ENCODE measurements at regions not wholly inside any gene's neighbourhood (a gene's known extent, or its start where the extent isn't known, plus 50 kb on each side); places are given as distances from the start of the nearest gene placed in this dataset.

DNA sequence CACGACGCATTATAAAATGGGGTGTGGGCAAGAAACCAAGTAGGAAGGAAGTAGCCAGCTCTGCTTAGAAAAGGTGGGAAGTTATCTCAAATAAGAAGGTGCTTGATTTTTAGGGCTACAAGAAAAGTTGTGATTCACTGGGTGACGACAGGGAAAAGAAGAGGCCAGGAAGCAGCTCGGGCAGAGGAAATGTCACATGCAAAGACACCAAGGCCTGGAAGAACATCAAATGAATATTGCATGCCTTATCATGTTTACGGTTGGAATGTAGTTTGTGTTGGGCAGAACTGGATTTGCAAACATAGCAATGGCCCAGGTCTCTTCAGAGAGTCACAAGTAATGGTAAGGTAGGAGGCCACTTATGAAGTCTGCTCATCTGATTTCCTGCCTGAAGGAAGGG lies 610.6 kb downstream of the IRS1 start:
- DNase-seq (ENCODE audit: low spot score), result no peak
- no peaks in the 10 kb centered on the region for H3K4me1 Mint-ChIP-seq (ENCODE audit: unreplicated experiment)
- TF ChIP-seq, protein P1, sequence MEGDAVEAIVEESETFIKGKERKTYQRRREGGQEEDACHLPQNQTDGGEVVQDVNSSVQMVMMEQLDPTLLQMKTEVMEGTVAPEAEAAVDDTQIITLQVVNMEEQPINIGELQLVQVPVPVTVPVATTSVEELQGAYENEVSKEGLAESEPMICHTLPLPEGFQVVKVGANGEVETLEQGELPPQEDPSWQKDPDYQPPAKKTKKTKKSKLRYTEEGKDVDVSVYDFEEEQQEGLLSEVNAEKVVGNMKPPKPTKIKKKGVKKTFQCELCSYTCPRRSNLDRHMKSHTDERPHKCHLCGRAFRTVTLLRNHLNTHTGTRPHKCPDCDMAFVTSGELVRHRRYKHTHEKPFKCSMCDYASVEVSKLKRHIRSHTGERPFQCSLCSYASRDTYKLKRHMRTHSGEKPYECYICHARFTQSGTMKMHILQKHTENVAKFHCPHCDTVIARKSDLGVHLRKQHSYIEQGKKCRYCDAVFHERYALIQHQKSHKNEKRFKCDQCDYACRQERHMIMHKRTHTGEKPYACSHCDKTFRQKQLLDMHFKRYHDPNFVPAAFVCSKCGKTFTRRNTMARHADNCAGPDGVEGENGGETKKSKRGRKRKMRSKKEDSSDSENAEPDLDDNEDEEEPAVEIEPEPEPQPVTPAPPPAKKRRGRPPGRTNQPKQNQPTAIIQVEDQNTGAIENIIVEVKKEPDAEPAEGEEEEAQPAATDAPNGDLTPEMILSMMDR (IDR thresholded peaks at IDR 0.05; ENCODE audit: unreplicated experiment), result no peak
- H3K27ac Mint-ChIP-seq (ENCODE audit: unreplicated experiment), result no peak overlapping the region
- H3K4me3 Mint-ChIP-seq (ENCODE audit: unreplicated experiment), result no peak overlapping the region
- H3K27me3 Mint-ChIP-seq (ENCODE audit: unreplicated experiment), result no peaks in the 10 kb centered on the region
- H3K36me3 Mint-ChIP-seq (ENCODE audit: low read depth, unreplicated experiment), result no peaks in the 10 kb centered on the region
- no peaks in the 10 kb centered on the region for H3K9me3 Mint-ChIP-seq (ENCODE audit: unreplicated experiment)

DNA sequence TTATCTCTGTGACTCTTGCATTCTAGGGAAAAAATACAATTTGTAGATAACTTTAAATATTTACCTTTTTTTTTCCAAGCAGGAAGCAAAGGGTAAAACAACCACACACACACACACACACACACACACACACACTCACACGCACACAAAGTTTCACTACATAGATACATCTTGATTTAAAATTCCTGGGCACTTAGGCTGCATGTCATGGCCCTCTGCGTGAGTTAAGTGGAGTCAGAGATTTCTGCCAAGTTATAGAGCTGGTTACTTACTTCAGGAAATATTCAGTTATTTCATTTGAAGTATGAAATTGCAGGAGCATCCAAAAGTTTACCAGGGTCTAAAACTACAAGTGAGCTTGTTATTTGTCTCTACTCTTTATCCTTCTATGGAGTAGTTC lies 612.0 kb downstream of the IRS1 start:
- TF ChIP-seq, protein P1 (IDR thresholded peaks at IDR 0.05; ENCODE audit: unreplicated experiment), result no peak
- Mint-ChIP-seq H3K27me3 (ENCODE audit: unreplicated experiment) (no peaks in the 10 kb centered on the region), H3K27ac (ENCODE audit: unreplicated experiment) (no peak overlapping the region), H3K4me1 (ENCODE audit: unreplicated experiment) (no peaks in the 10 kb centered on the region), H3K36me3 (ENCODE audit: low read depth, unreplicated experiment) (no peaks in the 10 kb centered on the region), H3K4me3 (ENCODE audit: unreplicated experiment) (no peak overlapping the region), H3K9me3 (ENCODE audit: unreplicated experiment) (no peaks in the 10 kb centered on the region)
- no peak for DNase-seq (ENCODE audit: low spot score)

DNA sequence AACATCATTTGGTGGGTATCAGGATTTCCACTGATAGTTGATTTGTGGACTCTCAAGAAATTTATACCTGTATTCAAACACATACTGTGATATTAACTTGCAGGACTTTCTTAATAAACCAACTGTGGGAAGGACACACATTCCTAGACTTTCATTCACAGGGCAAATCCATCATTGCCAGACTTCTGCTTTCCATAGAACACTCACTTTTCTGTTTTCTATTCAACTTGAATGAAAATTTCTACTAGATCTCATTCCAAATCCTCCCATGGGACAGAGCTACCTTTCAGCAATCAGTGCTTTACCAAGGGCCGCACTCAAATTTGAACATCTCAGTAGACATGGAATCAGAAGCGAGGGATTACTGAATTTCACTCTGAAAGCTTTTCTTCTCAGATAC lies 612.5 kb downstream of the IRS1 start:
- no peaks in the 10 kb centered on the region for H3K9me3 Mint-ChIP-seq (ENCODE audit: unreplicated experiment)
- H3K36me3 Mint-ChIP-seq (ENCODE audit: low read depth, unreplicated experiment), result no peaks in the 10 kb centered on the region
- TF ChIP-seq, protein P1 (IDR thresholded peaks at IDR 0.05; ENCODE audit: unreplicated experiment), result no peak
- no peak overlapping the region for H3K27ac Mint-ChIP-seq (ENCODE audit: unreplicated experiment)
- H3K4me1 Mint-ChIP-seq (ENCODE audit: unreplicated experiment), result no peaks in the 10 kb centered on the region
- no peak overlapping the region for H3K4me3 Mint-ChIP-seq (ENCODE audit: unreplicated experiment)
- H3K27me3 Mint-ChIP-seq (ENCODE audit: unreplicated experiment), result no peaks in the 10 kb centered on the region
- DNase-seq (ENCODE audit: low spot score), result no peak

DNA sequence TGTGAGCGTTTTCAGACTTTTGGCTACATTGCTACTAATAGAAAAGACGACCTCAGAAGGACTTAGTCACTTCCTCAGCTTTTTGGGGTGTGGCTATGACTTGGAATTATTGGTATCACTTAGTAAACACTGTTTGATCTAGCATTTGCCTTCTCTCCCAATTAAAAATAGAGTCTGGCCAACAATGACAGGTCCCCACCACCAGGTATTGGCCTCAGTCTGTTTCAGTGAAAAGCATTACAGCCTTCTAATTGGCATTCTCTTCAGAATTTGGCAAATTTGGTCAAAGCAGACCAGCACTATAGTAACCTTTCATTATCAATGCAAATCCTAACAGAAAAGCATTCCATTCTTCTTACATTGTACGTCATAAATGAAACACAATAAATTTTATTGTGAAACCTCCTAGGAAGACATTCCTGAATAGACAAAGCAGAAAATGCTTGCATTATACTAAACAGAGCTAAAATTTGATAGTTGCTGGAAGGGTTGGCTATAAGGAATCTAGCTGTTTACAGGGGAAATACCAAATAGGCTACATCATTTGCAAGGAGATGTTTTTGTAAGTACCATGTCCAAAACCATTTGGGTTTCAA lies 613.9 kb downstream of the IRS1 start:
- Mint-ChIP-seq H3K36me3 (ENCODE audit: low read depth, unreplicated experiment) (no peaks in the 10 kb centered on the region), H3K27ac (ENCODE audit: unreplicated experiment) (no peak overlapping the region), H3K9me3 (ENCODE audit: unreplicated experiment) (no peaks in the 10 kb centered on the region), H3K4me1 (ENCODE audit: unreplicated experiment) (no peaks in the 10 kb centered on the region), H3K4me3 (ENCODE audit: unreplicated experiment) (no peak overlapping the region), H3K27me3 (ENCODE audit: unreplicated experiment) (no peaks in the 10 kb centered on the region)
- DNase-seq (ENCODE audit: low spot score), result no peak
- TF ChIP-seq, protein P1 (IDR thresholded peaks at IDR 0.05; ENCODE audit: unreplicated experiment), result no peak

DNA sequence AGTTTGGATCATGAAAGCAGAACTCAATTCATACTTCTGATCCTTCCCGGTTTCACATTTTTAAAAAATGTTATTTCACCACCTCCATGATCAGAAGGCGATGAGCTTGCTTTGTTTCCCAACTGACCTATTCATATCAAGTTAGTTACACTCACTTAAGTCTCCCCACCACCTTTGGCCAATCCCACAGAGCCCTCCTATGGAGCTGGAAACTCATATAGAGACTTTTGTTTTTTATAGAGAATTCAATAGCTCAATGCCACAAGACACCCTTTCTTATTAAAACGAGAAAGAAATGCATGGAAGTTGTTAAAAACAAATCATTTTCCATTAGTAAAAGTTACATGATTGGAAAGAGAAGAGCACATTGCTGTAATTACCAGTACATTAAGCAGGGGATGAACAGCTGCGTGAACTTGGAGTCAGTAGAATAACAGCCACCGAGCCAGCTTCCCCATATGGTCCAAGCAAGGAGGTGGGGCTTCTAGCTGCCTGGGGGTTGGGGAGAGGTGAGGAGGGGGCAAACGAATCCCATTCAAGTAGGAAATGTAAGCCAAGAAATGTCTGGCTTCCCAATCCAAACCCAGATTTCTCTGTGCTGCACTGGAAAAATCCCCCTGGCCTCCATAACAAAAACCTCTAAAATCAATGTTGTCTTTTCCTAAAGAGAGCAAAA lies 614.5 kb downstream of the IRS1 start:
- no peaks in the 10 kb centered on the region for H3K27me3 Mint-ChIP-seq (ENCODE audit: unreplicated experiment)
- TF ChIP-seq, protein P1 (IDR thresholded peaks at IDR 0.05; ENCODE audit: unreplicated experiment), result no peak
- no peak overlapping the region for H3K4me3 Mint-ChIP-seq (ENCODE audit: unreplicated experiment)
- DNase-seq (ENCODE audit: low spot score), result no peak
- H3K27ac Mint-ChIP-seq (ENCODE audit: unreplicated experiment), result no peak overlapping the region
- no peaks in the 10 kb centered on the region for H3K4me1 Mint-ChIP-seq (ENCODE audit: unreplicated experiment)
- H3K9me3 Mint-ChIP-seq (ENCODE audit: unreplicated experiment), result no peaks in the 10 kb centered on the region
- no peaks in the 10 kb centered on the region for H3K36me3 Mint-ChIP-seq (ENCODE audit: low read depth, unreplicated experiment)

Data from endothelial cell (in vitro differentiated cells).